GM18517 (cell line): ENCODE measurements at regions not wholly inside any gene's neighbourhood (a gene's known extent, or its start where the extent isn't known, plus 50 kb on each side); places are given as distances from the start of the nearest gene placed in this dataset.

Source experiments
- ATAC-seq: cut with Tn5 transposase; IDR thresholded peaks from one replicate; pipeline ENCODE4 v1.9.1; 2021; ENCODE audit warnings: mild to moderate bottlenecking, moderate library complexity; ENCODE audit not compliant: unreplicated experiment

DNA sequence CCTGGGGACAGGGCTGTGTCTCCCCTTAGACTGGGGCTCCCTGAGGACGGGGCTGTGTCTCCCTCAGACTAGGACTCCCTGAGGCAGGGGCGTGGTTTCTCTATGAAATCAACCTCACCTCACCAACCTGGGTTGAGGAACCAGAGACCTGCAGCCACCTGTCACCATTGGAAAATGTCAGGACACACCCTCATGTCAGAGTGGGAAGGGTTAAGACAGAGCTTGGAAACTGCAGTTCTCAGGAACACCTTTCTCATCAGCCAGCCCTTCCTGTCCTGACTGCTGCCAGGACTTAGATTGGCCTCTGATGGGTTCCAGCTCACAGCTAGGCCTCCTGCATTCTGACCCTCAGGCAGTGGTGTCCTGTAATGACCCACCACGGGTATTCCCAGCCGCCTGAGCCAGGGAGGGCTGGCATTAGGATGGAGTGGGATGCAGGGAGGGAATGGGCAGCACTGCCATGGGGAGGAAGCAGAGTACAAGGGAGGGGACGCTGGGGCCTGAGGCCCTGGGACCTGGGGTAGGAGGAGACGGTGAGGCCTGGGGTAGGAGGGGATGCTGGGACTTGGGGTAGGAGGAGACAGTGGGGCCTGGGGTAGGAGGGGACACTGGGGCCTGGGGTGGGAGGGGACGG lies 76.3 kb downstream of the MRPL14 start:
- ATAC-seq: no peak

DNA sequence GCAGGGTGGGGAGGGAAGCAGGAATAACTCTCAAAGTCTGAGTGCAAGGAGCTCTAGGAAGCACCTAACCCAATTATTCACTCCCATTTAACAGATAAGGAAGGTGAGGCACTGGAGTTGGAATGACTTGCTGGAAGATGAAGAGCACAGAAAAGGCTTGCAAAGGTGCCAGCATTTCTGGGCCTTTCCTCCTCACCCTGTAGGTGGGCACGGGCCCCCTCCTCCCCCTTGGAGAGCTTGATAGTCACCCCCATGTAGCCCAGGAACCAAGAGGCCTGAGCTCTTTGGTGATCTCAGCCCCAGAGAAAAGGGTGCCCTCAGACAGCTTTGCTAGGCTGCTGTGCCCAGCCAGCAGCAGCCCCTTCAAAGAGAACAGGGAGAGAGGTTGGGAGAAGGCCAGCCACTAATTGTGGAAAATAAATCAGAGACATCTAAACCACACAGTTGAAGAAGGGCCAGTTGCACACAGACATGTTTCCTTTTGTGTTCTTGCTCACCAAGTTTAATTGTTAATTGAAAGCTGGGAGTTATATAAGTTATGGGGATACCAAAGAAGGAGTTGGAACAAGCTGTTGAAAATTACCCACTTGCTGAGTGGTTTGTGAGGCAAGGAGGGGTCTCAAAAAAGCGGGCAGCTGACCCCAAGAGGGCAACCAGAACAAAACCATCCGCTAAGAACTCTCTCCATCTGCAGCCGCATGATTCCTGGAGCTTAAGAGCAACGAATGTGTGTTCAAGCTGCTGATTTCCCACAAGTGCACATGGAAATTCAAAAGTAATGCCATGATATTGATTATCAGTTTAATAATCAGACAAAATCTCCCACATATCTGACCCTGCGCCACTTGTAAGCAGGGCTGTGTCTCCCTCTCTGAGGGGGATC lies 77.0 kb downstream of the MRPL14 start:
- ATAC-seq: no peak

DNA sequence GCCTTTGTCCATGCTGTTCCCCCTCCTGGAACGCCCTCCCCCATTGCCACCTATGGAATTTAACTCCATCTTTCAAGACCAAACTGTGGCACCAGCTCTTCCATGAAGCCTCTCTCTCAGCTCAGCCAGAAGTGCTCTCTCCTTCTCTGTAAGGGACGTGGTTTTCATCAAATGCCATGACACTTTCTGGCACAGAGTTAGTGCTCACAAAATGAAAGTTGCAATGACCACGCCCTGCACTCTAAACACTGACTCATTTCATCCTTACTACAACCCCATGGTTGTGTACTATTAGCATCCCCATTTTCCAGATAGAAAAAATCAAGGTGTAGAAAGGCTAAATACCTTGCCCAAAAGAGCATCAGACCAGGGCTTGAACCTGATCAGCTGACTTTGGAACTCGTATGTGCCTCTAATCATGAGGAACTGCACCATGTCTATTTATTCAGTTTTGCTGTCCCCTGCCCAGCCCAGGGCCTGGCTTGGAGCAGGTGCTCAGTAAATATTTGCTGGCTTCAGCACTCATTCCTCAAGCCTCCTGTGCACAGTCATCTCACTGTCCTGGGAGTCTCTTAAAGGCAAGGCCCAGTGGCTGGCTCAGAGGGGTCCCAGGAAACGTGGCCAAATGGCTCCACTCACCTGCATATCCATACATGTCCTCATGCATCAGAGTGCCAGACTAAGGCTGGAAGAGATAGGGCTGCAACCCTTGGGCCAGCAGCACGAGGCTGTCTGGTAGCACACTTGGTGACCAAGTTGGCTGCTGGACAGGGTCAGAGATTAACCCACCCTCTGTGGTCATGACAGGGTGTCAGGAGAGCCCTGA lies 77.9 kb downstream of the MRPL14 start:
- ATAC-seq: peak; percentile 57

DNA sequence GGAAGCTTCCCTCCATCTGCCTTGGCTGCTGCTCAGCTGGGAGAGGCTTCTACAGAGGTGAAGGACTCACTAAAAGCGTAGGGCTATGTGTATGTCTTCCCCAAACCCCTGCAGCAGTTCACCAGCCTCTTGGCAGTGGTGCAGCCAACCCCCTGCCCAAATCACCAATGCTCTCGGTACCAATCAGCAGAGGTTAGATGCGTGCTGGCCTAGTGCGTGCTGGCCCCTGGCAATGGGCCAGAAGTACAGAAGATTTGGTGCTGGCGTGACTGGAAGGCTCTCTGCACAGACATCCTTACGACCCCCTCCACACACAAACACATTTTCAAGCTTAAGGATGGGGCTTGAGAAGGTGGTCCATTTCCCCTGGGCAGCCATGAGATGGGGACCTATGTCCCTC lies 79.0 kb downstream of the MRPL14 start:
- ATAC-seq: no peak

DNA sequence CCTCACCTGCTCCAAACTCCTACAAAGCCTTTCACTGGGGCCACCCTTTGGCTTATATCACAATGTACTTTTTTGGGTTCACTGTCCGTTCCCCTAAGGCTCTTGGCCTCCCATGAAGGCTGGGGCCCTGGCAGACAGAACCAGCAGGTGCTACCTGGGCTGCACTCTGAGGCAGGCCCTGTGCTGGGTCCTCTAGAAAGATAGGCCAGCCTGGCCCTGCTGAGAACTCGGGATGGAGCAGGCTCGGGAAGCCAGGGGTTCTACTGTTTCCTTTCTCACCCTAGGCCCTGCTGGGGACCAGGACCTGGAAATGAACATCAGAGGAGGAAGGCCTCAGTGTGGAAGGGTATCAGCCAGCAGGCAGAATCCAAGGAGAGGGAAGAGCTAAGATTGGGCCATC lies 79.5 kb downstream of the MRPL14 start:
- no peak for ATAC-seq

DNA sequence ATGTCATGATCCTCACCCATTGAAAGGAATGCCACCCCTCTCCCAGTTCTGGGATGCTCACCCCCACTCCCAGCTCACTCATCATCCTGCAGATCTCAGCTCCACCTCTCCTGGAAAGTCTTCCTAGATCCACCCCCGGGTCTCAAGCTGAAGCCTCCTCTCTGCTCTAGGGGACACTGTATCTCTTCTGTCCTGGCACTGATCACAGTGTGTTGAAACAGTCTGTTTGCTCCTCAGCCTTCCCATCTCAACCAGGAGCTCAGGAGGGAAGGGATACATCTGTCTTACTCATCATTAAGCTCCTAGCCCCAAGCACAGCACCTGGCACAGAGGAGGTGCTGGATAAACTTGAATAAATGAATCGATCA lies 80.1 kb downstream of the MRPL14 start:
- ATAC-seq: no peak

DNA sequence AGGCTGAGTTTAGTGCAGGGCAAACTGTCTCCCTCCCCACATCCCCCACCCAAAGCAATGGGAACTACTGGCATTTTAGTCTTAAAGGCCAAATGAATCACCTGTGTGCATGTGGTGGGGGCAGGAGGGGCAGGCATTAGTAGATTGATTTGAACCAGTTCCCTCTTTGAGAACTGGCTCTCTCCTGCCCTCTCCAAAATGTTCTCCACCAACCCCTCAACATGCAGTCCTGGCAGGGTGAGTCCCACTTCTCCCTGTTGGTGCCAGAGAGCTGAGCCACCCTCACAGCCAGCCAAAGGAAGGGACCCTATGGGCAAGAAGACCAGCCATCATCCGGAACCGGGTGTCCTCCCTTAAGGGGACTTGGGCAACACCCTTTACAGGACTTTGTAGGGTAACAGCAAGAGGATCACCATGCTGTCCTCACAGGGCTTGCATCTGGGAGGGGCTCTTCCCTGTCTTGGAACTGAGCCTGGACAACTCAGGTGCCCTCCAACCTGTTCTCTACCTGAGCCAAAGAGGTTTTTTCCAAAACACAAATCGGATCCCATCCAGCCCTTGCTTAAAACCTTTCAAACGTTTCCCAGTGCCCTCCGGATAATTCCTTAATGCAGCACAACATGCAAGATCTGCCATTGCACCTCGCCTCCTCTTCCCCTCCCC lies 80.6 kb downstream of the MRPL14 start:
- no peak for ATAC-seq

DNA sequence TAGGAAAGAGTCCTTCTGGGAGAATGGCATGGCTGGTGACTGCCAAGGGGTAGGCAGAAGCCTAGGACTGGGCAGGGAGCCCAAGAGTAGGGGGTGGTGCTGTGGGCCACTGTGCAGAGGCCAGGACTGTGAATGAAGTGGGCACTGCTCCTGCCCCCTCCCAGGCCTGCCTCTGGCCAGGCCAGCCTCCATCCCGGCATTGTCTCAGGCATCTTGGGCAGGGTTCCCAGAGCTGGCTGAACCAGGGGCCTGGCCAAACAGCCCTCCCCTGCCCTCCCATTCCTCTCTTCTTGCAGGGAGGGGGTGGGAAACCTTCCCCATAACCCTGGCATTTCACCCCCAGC lies 81.6 kb downstream of the MRPL14 start:
- ATAC-seq: no peak

GRCh38 chr6:44044940-44045671 lies 82.1 kb downstream of the MRPL14 start:
- ATAC-seq: no peak

GRCh38 chr6:44044154-44044539 lies 83.1 kb downstream of the MRPL14 start:
- ATAC-seq: no peak

DNA sequence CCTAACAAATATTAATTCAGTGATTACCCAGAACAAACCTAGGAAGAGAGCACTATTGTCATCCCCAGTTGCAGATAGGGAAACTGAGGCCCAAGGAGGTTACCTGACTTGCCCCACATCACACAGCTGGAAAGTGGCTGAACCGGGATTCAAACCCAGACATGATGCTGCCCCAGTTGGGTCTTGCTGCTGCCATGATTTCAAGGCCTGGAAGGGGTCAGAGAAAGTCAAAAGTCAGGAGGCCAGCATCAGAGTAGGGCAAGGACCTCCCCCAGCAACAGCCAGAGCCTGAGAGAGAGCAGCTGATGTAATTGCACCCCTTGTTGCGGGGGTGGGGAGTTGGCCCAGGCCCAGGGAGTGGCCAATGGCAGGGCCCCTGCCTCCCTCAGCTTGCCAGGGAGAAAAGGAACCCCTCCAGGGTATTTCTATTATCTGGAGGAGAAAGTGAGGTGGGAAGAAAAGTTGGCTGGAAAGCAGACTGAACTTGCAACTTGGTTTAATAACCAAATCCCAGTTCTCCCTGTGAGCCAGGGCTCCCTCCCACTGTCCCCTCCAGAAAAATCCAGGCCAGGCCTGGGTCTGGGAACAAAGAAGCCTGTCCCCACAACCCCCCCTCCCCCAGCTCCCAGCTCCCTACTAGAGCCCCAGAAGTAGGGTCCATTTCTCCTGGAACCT lies 83.6 kb downstream of the MRPL14 start:
- ATAC-seq: no peak

DNA sequence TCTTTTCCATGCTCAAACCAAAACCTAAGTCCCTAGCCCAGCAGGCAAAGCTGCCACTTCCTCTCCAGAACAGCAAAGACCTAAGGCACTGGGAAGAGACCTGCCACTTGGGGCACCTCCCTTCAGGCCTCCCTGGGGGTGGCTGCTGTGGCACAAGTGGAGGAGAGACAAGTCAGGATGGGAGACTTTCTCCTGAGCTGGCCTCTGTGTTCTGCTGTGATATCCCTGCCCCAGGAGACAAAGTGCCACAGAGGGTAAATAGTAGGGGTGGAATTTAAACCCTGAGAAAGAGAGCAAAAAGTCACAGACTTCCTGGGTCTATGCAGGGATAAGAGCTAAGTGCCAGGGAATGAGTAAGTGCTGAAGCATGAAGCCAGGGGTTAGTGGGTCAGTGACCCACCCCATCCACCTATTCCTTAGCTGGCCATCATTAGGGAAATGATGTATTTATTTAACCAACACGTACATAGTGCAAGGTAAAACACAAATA lies 84.2 kb downstream of the MRPL14 start:
- ATAC-seq: no peak

- no peak for ATAC-seq
These were observed 84.8 kb downstream of the MRPL14 start for GRCh38 chr6:44042261-44042988.

GRCh38 chr6:44041461-44042260 lies 85.6 kb downstream of the MRPL14 start:
- ATAC-seq: no peak

- no peak for ATAC-seq
These were observed 86.5 kb downstream of the MRPL14 start for GRCh38 chr6:44040786-44041185.

GRCh38 chr6:44039839-44040350 lies 87.4 kb downstream of the MRPL14 start:
- no peak for ATAC-seq

GRCh38 chr6:44039191-44039719 lies 88.0 kb downstream of the MRPL14 start:
- no peak for ATAC-seq

- ATAC-seq: no peak
These were observed 88.6 kb downstream of the MRPL14 start for GRCh38 chr6:44038543-44039065.
